Lower leg skin (tissue), 3 donors: ENCODE measurements at regions not wholly inside any gene's neighbourhood (a gene's known extent, or its start where the extent isn't known, plus 50 kb on each side); places are given as distances from the start of the nearest gene placed in this dataset.

Experiments
- POLR2A ChIP-seq, 2 donors: fragments of 450-650 bp; IDR thresholded peaks; one replicate each; pipeline ENCODE4 v1.6.1; 2016 to 2017; ENCODE audit warnings: antibody characterized with exemption in 2 of 2, mild to moderate bottlenecking in 1 of 2, moderate library complexity in 1 of 2
- TF ChIP-seq, protein P1 (sequence below), 3 donors: fragments of 450-650 bp; IDR thresholded peaks; one replicate each; pipeline ENCODE4 v1.5.1; 2016; ENCODE audit warnings: antibody characterized with exemption in 3 of 3, mild to moderate bottlenecking in 3 of 3, moderate library complexity in 2 of 3

DNA sequence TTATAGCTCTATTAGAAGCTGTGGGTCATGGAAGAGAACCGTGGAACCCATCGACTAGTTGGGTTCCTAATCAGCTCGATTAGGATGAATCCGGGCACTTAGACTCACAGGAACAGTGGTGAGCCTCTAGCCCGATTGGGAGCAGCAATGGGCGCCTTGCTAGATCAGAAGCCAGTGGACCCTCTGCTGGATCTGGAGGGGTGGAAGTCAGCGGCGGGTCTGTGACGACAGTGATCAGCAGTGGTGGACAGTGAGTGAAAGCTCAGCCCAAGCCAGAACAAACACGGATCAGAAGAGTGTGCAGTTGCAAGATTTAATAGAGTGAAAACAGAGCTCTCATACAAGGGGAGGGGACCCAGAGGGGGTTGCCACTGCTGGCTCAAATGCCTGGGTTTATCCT, 1170.2 kb downstream of the OTOL1 start:
- TF ChIP-seq, protein P1, sequence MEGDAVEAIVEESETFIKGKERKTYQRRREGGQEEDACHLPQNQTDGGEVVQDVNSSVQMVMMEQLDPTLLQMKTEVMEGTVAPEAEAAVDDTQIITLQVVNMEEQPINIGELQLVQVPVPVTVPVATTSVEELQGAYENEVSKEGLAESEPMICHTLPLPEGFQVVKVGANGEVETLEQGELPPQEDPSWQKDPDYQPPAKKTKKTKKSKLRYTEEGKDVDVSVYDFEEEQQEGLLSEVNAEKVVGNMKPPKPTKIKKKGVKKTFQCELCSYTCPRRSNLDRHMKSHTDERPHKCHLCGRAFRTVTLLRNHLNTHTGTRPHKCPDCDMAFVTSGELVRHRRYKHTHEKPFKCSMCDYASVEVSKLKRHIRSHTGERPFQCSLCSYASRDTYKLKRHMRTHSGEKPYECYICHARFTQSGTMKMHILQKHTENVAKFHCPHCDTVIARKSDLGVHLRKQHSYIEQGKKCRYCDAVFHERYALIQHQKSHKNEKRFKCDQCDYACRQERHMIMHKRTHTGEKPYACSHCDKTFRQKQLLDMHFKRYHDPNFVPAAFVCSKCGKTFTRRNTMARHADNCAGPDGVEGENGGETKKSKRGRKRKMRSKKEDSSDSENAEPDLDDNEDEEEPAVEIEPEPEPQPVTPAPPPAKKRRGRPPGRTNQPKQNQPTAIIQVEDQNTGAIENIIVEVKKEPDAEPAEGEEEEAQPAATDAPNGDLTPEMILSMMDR (IDR thresholded peaks at IDR 0.05) = no peak
- TF ChIP-seq POLR2A (IDR thresholded peaks at IDR 0.05) = no peak
